Type B pancreatic cell (in vitro differentiated cells): ENCODE measurements at regions not wholly inside any gene's neighbourhood (a gene's known extent, or its start where the extent isn't known, plus 50 kb on each side); places are given as distances from the start of the nearest gene placed in this dataset.

Source experiments
- DNase-seq: peaks from one replicate; pipeline ENCODE4 v3.0.0; 2021; ENCODE audit warnings: mixed read lengths; ENCODE audit not compliant: unreplicated experiment; ENCODE audit errors: extremely low spot score
- H3K27ac Mint-ChIP-seq: 2 replicates; pipeline ENCODE4 v1.8.0; 2021; ENCODE audit warnings: mild to moderate bottlenecking, mixed read lengths
- H3K27me3 Mint-ChIP-seq: 2 replicates; pipeline ENCODE4 v1.8.0; 2021; ENCODE audit warnings: mixed read lengths
- H3K36me3 Mint-ChIP-seq: 2 replicates; pipeline ENCODE4 v1.8.0; 2021; ENCODE audit warnings: mixed read lengths
- H3K4me1 Mint-ChIP-seq: one replicate; pipeline ENCODE4 v1.8.0; 2021; ENCODE audit warnings: mixed read lengths; ENCODE audit not compliant: unreplicated experiment
- H3K4me3 Mint-ChIP-seq: 2 replicates; pipeline ENCODE4 v1.8.0; 2021; ENCODE audit warnings: mild to moderate bottlenecking, mixed read lengths
- H3K9me3 Mint-ChIP-seq: 2 replicates; pipeline ENCODE4 v1.8.0; 2021; ENCODE audit warnings: mixed read lengths
- TF ChIP-seq, protein P1 (sequence below): fragments of 200-600 bp; sonication (generic); conservative IDR thresholded peaks from 2 replicates; pipeline ENCODE4 v1.5.0; 2021; ENCODE audit warnings: antibody characterized with exemption, mild to moderate bottlenecking

GRCh38 chr10:124296813-124297788 is 121.6 kb downstream of the OAT start:
- H3K36me3 Mint-ChIP-seq: no peaks in the 10 kb centered on the region
- peaks cover 8% of the 10 kb centered on the region for H3K4me1 Mint-ChIP-seq
- DNase-seq: peak; percentile 48
- H3K4me3 Mint-ChIP-seq: no peak overlapping the region
- TF ChIP-seq, protein P1, sequence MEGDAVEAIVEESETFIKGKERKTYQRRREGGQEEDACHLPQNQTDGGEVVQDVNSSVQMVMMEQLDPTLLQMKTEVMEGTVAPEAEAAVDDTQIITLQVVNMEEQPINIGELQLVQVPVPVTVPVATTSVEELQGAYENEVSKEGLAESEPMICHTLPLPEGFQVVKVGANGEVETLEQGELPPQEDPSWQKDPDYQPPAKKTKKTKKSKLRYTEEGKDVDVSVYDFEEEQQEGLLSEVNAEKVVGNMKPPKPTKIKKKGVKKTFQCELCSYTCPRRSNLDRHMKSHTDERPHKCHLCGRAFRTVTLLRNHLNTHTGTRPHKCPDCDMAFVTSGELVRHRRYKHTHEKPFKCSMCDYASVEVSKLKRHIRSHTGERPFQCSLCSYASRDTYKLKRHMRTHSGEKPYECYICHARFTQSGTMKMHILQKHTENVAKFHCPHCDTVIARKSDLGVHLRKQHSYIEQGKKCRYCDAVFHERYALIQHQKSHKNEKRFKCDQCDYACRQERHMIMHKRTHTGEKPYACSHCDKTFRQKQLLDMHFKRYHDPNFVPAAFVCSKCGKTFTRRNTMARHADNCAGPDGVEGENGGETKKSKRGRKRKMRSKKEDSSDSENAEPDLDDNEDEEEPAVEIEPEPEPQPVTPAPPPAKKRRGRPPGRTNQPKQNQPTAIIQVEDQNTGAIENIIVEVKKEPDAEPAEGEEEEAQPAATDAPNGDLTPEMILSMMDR: no peak
- H3K27ac Mint-ChIP-seq: no peak overlapping the region
- peaks cover 3% of the 10 kb centered on the region for H3K27me3 Mint-ChIP-seq
- H3K9me3 Mint-ChIP-seq: peaks cover 14% of the 10 kb centered on the region

DNA sequence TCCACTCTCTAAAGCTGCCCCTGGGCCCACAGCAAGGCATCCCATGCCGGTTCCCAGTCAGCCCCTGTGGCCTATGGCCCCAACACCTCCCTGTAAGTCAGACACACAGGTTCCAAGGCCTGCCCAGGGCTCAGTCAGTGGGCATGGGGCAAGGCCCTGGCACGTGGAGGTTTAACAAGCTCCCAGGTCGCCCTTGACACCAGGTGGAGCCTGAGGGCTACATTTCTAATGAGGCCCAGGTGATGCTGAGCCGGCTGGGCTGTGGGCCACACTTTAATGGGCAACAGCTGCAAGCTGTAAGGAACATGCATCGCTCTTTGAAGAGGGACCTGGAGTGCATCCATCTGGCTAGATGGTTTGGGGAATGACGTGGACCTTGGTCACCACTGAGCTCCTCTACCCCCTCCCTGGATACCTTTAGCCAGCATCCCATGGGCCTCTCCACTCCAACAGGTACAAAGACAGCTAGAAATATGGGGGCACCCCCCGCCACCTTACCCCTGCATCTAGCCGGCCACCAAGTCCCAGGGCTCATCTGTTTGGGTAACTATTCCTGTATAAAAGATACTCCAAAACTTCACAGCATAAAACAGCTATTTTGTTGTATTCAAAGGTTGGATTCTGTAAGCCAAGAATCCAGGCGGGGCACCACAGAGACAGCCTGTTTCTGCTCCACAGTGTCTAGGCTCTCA is 122.5 kb downstream of the OAT start:
- H3K9me3 Mint-ChIP-seq: peaks cover 14% of the 10 kb centered on the region
- H3K27ac Mint-ChIP-seq: no peak overlapping the region
- H3K4me3 Mint-ChIP-seq: no peak overlapping the region
- H3K27me3 Mint-ChIP-seq: peaks cover 3% of the 10 kb centered on the region
- H3K36me3 Mint-ChIP-seq: no peaks in the 10 kb centered on the region
- TF ChIP-seq, protein P1: no peak
- peaks cover 8% of the 10 kb centered on the region for H3K4me1 Mint-ChIP-seq
- peak; percentile 56 for DNase-seq

GRCh38 chr10:124294811-124295770 is 123.6 kb downstream of the OAT start:
- Mint-ChIP-seq H3K9me3 (peaks cover 5% of the 10 kb centered on the region), H3K27ac (no peak overlapping the region), H3K36me3 (no peaks in the 10 kb centered on the region), H3K4me3 (no peak overlapping the region), H3K27me3 (peaks cover 3% of the 10 kb centered on the region), H3K4me1 (peaks cover 9% of the 10 kb centered on the region)
- TF ChIP-seq, protein P1: no peak
- peak; percentile 49 for DNase-seq

- Mint-ChIP-seq H3K4me3 (no peak overlapping the region), H3K36me3 (no peaks in the 10 kb centered on the region), H3K27ac (no peak overlapping the region), H3K9me3 (peaks cover 5% of the 10 kb centered on the region), H3K4me1 (peaks cover 14% of the 10 kb centered on the region), H3K27me3 (peaks cover 3% of the 10 kb centered on the region)
- TF ChIP-seq, protein P1: no peak
- DNase-seq: no peak
Observed at GRCh38 chr10:124293616-124294449, 124.9 kb downstream of the OAT start.
